IMR-90 (cell line): ENCODE measurements at regions not wholly inside any gene's neighbourhood (a gene's known extent, or its start where the extent isn't known, plus 50 kb on each side); places are given as distances from the start of the nearest gene placed in this dataset.

ENCODE experiments used
- ATAC-seq: fragments of 200-7000 bp; cut with Tn5 transposase; 2 replicates; pipeline ENCODE4 v1.9.1; 2020; ENCODE audit warnings: low read depth, mild to moderate bottlenecking, moderate library complexity
- BruUV-seq: library from RNA; stranded (reverse); fragments of 400-500 nt; replicated peaks from 2 replicates; lab custom pipeline; 2021; lab: Mats Ljungman, UMichigan
- CTCF ChIA-PET: fragments of 300-600 bp; formaldehyde crosslinking; extraction: SDS; loops from one replicate; lab custom pipeline; 2021; ENCODE audit warnings: antibody characterized with exemption; lab: Yijun Ruan, JAX
- POLR2A ChIA-PET: fragments of 300-600 bp; sonication (Branson Sonifier 250); formaldehyde crosslinking; loops from one replicate; lab custom pipeline; 2022; ENCODE audit warnings: antibody characterized with exemption; ENCODE audit not compliant: unreplicated experiment; lab: Charles Lee
- DNase-seq: peaks from one replicate; pipeline ENCODE4 v3.0.0; 2013
- H2AFZ ChIP-seq: replicated peaks from 2 replicates; pipeline ENCODE3; 2013; ENCODE audit warnings: low read length, mild to moderate bottlenecking; ENCODE audit not compliant: poor library complexity
- H2AK5ac ChIP-seq: 2 replicates; pipeline ENCODE4 v1.6.1; 2013; ENCODE audit warnings: low read depth, low read length, inconsistent platforms
- H2AK9ac ChIP-seq: replicated peaks from 2 replicates; pipeline ENCODE3; 2013; ENCODE audit warnings: mild to moderate bottlenecking, low read depth, low read length, moderate library complexity; ENCODE audit not compliant: poor library complexity
- H2BK120ac ChIP-seq: 2 replicates; pipeline ENCODE4 v1.6.1; 2013; ENCODE audit warnings: low read depth, low read length, inconsistent platforms
- H2BK15ac ChIP-seq: 3 replicates; pipeline ENCODE4 v1.6.1; 2013; ENCODE audit warnings: low read depth, low read length, inconsistent platforms
- H2BK20ac ChIP-seq: 2 replicates; pipeline ENCODE4 v1.6.1; 2013; ENCODE audit warnings: low read depth, mild to moderate bottlenecking, inconsistent platforms, low read length, moderate library complexity
- H2BK5ac ChIP-seq: 2 replicates; pipeline ENCODE4 v1.6.1; 2013; ENCODE audit warnings: mild to moderate bottlenecking, low read depth, low read length, inconsistent platforms; ENCODE audit not compliant: poor library complexity, severe bottlenecking
- H3K14ac ChIP-seq: replicated peaks from 2 replicates; pipeline ENCODE4 v1.6.1; 2013; ENCODE audit warnings: low read depth, low read length, inconsistent platforms
- H3K18ac ChIP-seq: 2 replicates; pipeline ENCODE4 v1.6.1; 2013; ENCODE audit warnings: low read depth, low read length, control low read depth
- H3K23ac ChIP-seq: 2 replicates; pipeline ENCODE4 v1.6.1; 2013; ENCODE audit warnings: low read depth, low read length, inconsistent platforms
- H3K27ac ChIP-seq: 2 replicates; pipeline ENCODE4 v1.5.1; 2013; ENCODE audit warnings: mild to moderate bottlenecking, control low read depth, low read length; ENCODE audit not compliant: insufficient read depth
- H3K27me3 ChIP-seq: 2 replicates; pipeline ENCODE4 v1.6.1; 2013; ENCODE audit warnings: low read length; ENCODE audit not compliant: control insufficient read depth, insufficient read depth
- H3K36me3 ChIP-seq: 2 replicates; pipeline ENCODE4 v1.6.1; 2013; ENCODE audit warnings: low read length, mixed read lengths; ENCODE audit not compliant: control insufficient read depth, insufficient read depth
- H3K4ac ChIP-seq: 2 replicates; pipeline ENCODE4 v1.6.1; 2013; ENCODE audit warnings: low read depth, low read length, inconsistent platforms
- H3K4me1 ChIP-seq: 2 replicates; pipeline ENCODE4 v1.6.1; 2013; ENCODE audit warnings: low read length, mixed read lengths; ENCODE audit not compliant: control insufficient read depth, insufficient read depth
- H3K4me2 ChIP-seq: 2 replicates; pipeline ENCODE4 v1.6.1; 2013; ENCODE audit warnings: low read depth, mild to moderate bottlenecking, control low read depth, low read length, moderate library complexity
- H3K4me3 ChIP-seq: 2 replicates; pipeline ENCODE4 v1.5.1; 2013; ENCODE audit warnings: low read depth, mild to moderate bottlenecking, control low read depth, low read length, moderate library complexity; ENCODE audit not compliant: insufficient read depth
- H3K56ac ChIP-seq: 2 replicates; pipeline ENCODE4 v1.6.1; 2013; ENCODE audit warnings: low read length, inconsistent platforms; ENCODE audit not compliant: insufficient read depth; ENCODE audit errors: extremely low read depth
- H3K79me1 ChIP-seq, 2 experiments: 2 replicates each; pipeline ENCODE4 v1.6.1; 2013; ENCODE audit warnings: low read length in 2 of 2, inconsistent platforms in 1 of 2, low read depth in 1 of 2
- H3K9ac ChIP-seq: 2 replicates; pipeline ENCODE4 v1.6.1; 2013; ENCODE audit warnings: low read depth, low read length, control low read depth
- H3K9me1 ChIP-seq: 2 replicates; pipeline ENCODE4 v1.6.1; 2013; ENCODE audit warnings: low read length, inconsistent platforms; ENCODE audit not compliant: insufficient read depth
- H3K9me3 ChIP-seq: 2 replicates; pipeline ENCODE4 v1.6.1; 2013; ENCODE audit warnings: low read length; ENCODE audit not compliant: control insufficient read depth, insufficient read depth
- H4K20me1 ChIP-seq: 2 replicates; pipeline ENCODE4 v1.6.1; 2013; ENCODE audit warnings: low read length, inconsistent platforms; ENCODE audit not compliant: insufficient read depth
- H4K5ac ChIP-seq: 2 replicates; pipeline ENCODE4 v1.6.1; 2013; ENCODE audit warnings: mild to moderate bottlenecking, low read depth, low read length, control low read depth
- H4K8ac ChIP-seq, 2 experiments: 2 replicates each; pipeline ENCODE4 v1.6.1; 2013; ENCODE audit warnings: low read depth in 2 of 2, low read length in 2 of 2, control low read depth in 1 of 2, inconsistent platforms in 1 of 2
- H4K91ac ChIP-seq: 2 replicates; pipeline ENCODE4 v1.6.1; 2013; ENCODE audit warnings: low read depth, low read length, inconsistent platforms; ENCODE audit not compliant: insufficient read depth
- BHLHE40 ChIP-seq: fragments of 150-350 bp; IDR thresholded peaks from 2 replicates; pipeline ENCODE4 v1.6.1; 2016; ENCODE audit warnings: mild to moderate bottlenecking, low read depth, low read length
- CEBPB ChIP-seq: IDR thresholded peaks from 2 replicates; pipeline ENCODE4 v1.6.1; 2012; ENCODE audit warnings: low read depth, low read length, improper control_type of control experiment
- CHD1 ChIP-seq: IDR thresholded peaks from 2 replicates; pipeline ENCODE4 v1.6.1; 2012; ENCODE audit warnings: low read depth, low read length, improper control_type of control experiment
- CTCF ChIP-seq: conservative IDR thresholded peaks from 2 replicates; pipeline ENCODE4 v1.5.1; 2012; ENCODE audit warnings: mild to moderate bottlenecking, low read depth, low read length, improper control_type of control experiment
- FOS ChIP-seq: fragments of 150-350 bp; IDR thresholded peaks from 2 replicates; pipeline ENCODE4 v1.6.1; 2016; ENCODE audit warnings: low read depth, low read length
- MAFK ChIP-seq: IDR thresholded peaks from 2 replicates; pipeline ENCODE4 v1.6.1; 2012; ENCODE audit warnings: low read depth, low read length, improper control_type of control experiment
- MAZ ChIP-seq: IDR thresholded peaks from 2 replicates; pipeline ENCODE4 v1.6.1; 2012; ENCODE audit warnings: low read depth, mild to moderate bottlenecking, low read length, improper control_type of control experiment, moderate library complexity, borderline replicate concordance
- MXI1 ChIP-seq: IDR thresholded peaks from 2 replicates; pipeline ENCODE4 v1.6.1; 2012; ENCODE audit warnings: low read depth, mild to moderate bottlenecking, low read length, moderate library complexity, borderline replicate concordance
- NFE2L2 ChIP-seq: fragments of 150-350 bp; IDR thresholded peaks from 2 replicates; pipeline ENCODE4 v1.6.1; 2016; ENCODE audit warnings: low read depth, mild to moderate bottlenecking, low read length
- RCOR1 ChIP-seq: IDR thresholded peaks from 2 replicates; pipeline ENCODE4 v1.6.1; 2012; ENCODE audit warnings: mild to moderate bottlenecking, low read length, improper control_type of control experiment; ENCODE audit not compliant: insufficient replicate concordance
- RFX5 ChIP-seq: IDR thresholded peaks from 2 replicates; pipeline ENCODE4 v1.8.0; 2012; ENCODE audit warnings: low read depth, mild to moderate bottlenecking, low read length, moderate library complexity
- SMC3 ChIP-seq: fragments of 150-350 bp; IDR thresholded peaks from 2 replicates; pipeline ENCODE4 v1.6.1; 2016; ENCODE audit warnings: low read depth, mild to moderate bottlenecking, antibody characterized with exemption, low read length, moderate library complexity
- WGBS, 2 experiments: methylation state at CpG; one replicate each; pipeline versions ENCODE4 v1.1.5 to v1.1.7; 2013; ENCODE audit warnings: missing lambda C conversion rate in 2 of 2; ENCODE audit not compliant: insufficient read length in 1 of 2; ENCODE audit errors: extremely low coverage in 2 of 2; 5-methylcytosine and 5-hydroxymethylcytosine counted together
- dilution Hi-C: fragments of 300-500 bp; cut with HindIII; formaldehyde crosslinking; loops from one replicate; pipeline ENCODE4 v1.14.3; 2018; ENCODE audit warnings: low sequenced_read_pairs; ENCODE audit not compliant: unreplicated experiment
- in situ Hi-C: fragments of 300-500 bp; cut with MboI; formaldehyde crosslinking; loops from 3 replicates; pipeline ENCODE4 v1.14.3; 2019; ENCODE audit warnings: low sequenced_read_pairs, inconsistent platforms, mixed read lengths
- intact Hi-C: fragments of 100-400 bp; cut with micrococcal nuclease; formaldehyde crosslinking; loops from 2 replicates; pipeline ENCODE4 v1.10.0; 2022
- TF ChIP-seq, protein P1 (sequence below): fragments of 150-350 bp; IDR thresholded peaks from 2 replicates; pipeline ENCODE4 v1.6.1; 2017; ENCODE audit warnings: mild to moderate bottlenecking, antibody characterized with exemption, low read length, low read depth
- TF ChIP-seq, protein P2 (sequence below): fragments of 150-350 bp; IDR thresholded peaks from 2 replicates; pipeline ENCODE4 v1.6.1; 2016; ENCODE audit warnings: low read depth, mild to moderate bottlenecking, low read length, moderate library complexity, borderline replicate concordance

DNA sequence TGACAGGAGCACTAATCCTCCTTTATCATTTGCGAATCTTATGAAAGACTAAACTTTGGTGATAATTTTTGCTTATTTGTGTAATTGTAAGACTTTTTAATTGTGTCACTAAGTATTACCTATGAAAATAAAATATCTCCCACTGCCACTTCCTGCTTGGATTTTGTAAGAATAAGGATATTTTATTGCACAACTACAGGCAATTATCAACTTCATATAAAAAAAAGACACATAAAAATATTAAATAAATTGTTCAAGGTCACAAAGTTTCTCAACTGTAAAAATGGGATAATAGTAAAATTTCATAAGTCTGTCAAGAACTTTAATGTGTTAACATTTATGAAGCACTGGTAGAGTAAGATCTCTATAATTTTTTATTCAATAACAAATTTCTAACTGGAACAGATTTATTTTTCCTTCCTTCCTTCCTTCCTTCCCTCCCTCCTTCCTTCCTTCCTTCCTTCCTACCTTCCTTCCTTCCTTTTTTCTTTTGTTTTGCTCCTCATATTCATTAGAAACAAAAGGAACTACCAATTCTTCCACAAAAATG is 527.6 kb upstream of the FAM47C start:
- no peak overlapping the region for H4K8ac ChIP-seq
- intact Hi-C loops (no loop called here), in situ Hi-C loops (no loop called here), dilution Hi-C loops (no loop called here)
- H2AFZ ChIP-seq, result no peak overlapping the region
- H3K9me1 ChIP-seq, result no peaks in the 10 kb centered on the region
- no peak overlapping the region for H3K4me2 ChIP-seq
- no peak overlapping the region for H3K14ac ChIP-seq
- no peak for TF ChIP-seq CEBPB
- TF ChIP-seq FOS, result no peak
- no peak for TF ChIP-seq MAZ
- no peak for TF ChIP-seq RCOR1
- no peak for TF ChIP-seq BHLHE40
- TF ChIP-seq, protein P1, sequence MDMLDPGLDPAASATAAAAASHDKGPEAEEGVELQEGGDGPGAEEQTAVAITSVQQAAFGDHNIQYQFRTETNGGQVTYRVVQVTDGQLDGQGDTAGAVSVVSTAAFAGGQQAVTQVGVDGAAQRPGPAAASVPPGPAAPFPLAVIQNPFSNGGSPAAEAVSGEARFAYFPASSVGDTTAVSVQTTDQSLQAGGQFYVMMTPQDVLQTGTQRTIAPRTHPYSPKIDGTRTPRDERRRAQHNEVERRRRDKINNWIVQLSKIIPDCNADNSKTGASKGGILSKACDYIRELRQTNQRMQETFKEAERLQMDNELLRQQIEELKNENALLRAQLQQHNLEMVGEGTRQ, result no peak
- no peak for TF ChIP-seq CTCF
- TF ChIP-seq MXI1, result no peak
- TF ChIP-seq CHD1, result no peak
- no peak for TF ChIP-seq RFX5
- TF ChIP-seq SMC3, result no peak
- no peak for TF ChIP-seq MAFK
- TF ChIP-seq, protein P2, sequence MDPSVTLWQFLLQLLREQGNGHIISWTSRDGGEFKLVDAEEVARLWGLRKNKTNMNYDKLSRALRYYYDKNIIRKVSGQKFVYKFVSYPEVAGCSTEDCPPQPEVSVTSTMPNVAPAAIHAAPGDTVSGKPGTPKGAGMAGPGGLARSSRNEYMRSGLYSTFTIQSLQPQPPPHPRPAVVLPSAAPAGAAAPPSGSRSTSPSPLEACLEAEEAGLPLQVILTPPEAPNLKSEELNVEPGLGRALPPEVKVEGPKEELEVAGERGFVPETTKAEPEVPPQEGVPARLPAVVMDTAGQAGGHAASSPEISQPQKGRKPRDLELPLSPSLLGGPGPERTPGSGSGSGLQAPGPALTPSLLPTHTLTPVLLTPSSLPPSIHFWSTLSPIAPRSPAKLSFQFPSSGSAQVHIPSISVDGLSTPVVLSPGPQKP, result no peak
- TF ChIP-seq NFE2L2, result no peak
- WGBS, 2 experiments, result no CpG with 5 or more reads among the region's 1 CpG
- H3K9me3 ChIP-seq, result 0 out of 2 replicates have a peak, but pooled peaks cover 1% of the 10 kb centered on the region
- no peak overlapping the region for H3K9ac ChIP-seq
- no peak overlapping the region for H2BK15ac ChIP-seq
- no peaks in the 10 kb centered on the region for H4K20me1 ChIP-seq
- no peak overlapping the region for H3K23ac ChIP-seq
- H4K5ac ChIP-seq, result no peak overlapping the region
- H3K18ac ChIP-seq, result no peak overlapping the region
- H2BK5ac ChIP-seq, result no peak overlapping the region
- ChIA-PET CTCF (no interaction called here), POLR2A (no interaction called here)
- H3K27me3 ChIP-seq, result no peaks in the 10 kb centered on the region
- no peak overlapping the region for H4K91ac ChIP-seq
- ATAC-seq (no peak), DNase-seq (no peak)
- no peaks in the 10 kb centered on the region for H3K4me1 ChIP-seq
- no peak overlapping the region for H3K56ac ChIP-seq
- H2AK5ac ChIP-seq, result no peak overlapping the region
- no peak overlapping the region for H2BK20ac ChIP-seq
- no peak overlapping the region for H3K4ac ChIP-seq
- BruUV-seq, result no TSS peak
- no peaks in the 10 kb centered on the region for H3K36me3 ChIP-seq
- no peaks in the 10 kb centered on the region for H3K79me1 ChIP-seq
- no peak overlapping the region for H3K27ac ChIP-seq
- no peak overlapping the region for H3K4me3 ChIP-seq
- H2AK9ac ChIP-seq, result no peak overlapping the region
- H2BK120ac ChIP-seq, result no peak overlapping the region
